ENCODE measurements at regions not wholly inside any gene's neighbourhood (a gene's known extent, or its start where the extent isn't known, plus 50 kb on each side); places are given as distances from the start of the nearest gene placed in this dataset.

- no peaks in the 10 kb centered on the region for H3K36me3 ChIP-seq (replicated peaks in 1 of 2)
- H3K27me3 ChIP-seq: no peaks in the 10 kb centered on the region
- H3K9me3 ChIP-seq (replicated peaks in 1 of 3): no peaks in the 10 kb centered on the region
- H3K4me1 ChIP-seq (replicated peaks in 1 of 2): no peaks in the 10 kb centered on the region
- intact Hi-C loops (cut with DNase I): no loop called here
- WGBS, 4 donors: 54 to 68% (median 62%) methylated on average over 11 to 24 of the region's 24 CpGs
- TF ChIP-seq POLR2A (IDR thresholded peaks at IDR 0.05): no peak
- TF ChIP-seq CTCF (IDR thresholded peaks at IDR 0.05): no peak
- peak in 3 of 7 donors; percentile 6 to 9 (median 7) for DNase-seq
- H3K4me3 ChIP-seq: no peak overlapping the region
- no peak overlapping the region for H3K27ac ChIP-seq
Measured at GRCh38 chr4:1505511-1506460, 99.5 kb upstream of the NKX1-1 start.

GRCh38 chr4:1504595-1505500 lies 98.6 kb upstream of the NKX1-1 start:
- H3K4me3 ChIP-seq: no peak overlapping the region
- no peaks in the 10 kb centered on the region for H3K9me3 ChIP-seq (replicated peaks in 1 of 3)
- intact Hi-C loops (cut with DNase I): no loop called here
- TF ChIP-seq CTCF (IDR thresholded peaks at IDR 0.05) (no peak), POLR2A (IDR thresholded peaks at IDR 0.05) (no peak)
- no peaks in the 10 kb centered on the region for H3K27me3 ChIP-seq
- WGBS, 4 donors: 78 to 86% (median 81%) methylated on average over 16 to 17 of the region's 17 CpGs
- peak in 3 of 7 donors; percentile 6 to 8 (median 6) for DNase-seq
- no peak overlapping the region for H3K27ac ChIP-seq
- no peaks in the 10 kb centered on the region for H3K36me3 ChIP-seq (replicated peaks in 1 of 2)
- H3K4me1 ChIP-seq (replicated peaks in 1 of 2): no peaks in the 10 kb centered on the region

GRCh38 chr4:1503583-1504471 lies 97.6 kb upstream of the NKX1-1 start:
- Histone ChIP-seq H3K4me1 (replicated peaks in 1 of 2) (no peaks in the 10 kb centered on the region), H3K4me3 (no peak overlapping the region), H3K36me3 (replicated peaks in 1 of 2) (no peaks in the 10 kb centered on the region), H3K9me3 (replicated peaks in 1 of 3) (no peaks in the 10 kb centered on the region), H3K27ac (no peak overlapping the region), H3K27me3 (no peaks in the 10 kb centered on the region)
- 86 to 95% (median 89%) methylated on average over 15 to 37 of the region's 37 CpGs for WGBS, 4 donors
- intact Hi-C loops (cut with DNase I): no loop called here
- DNase-seq: peak in 4 of 7 donors; percentile 5 to 10 (median 8)
- TF ChIP-seq CTCF (IDR thresholded peaks at IDR 0.05): no peak
- no peak for TF ChIP-seq POLR2A (IDR thresholded peaks at IDR 0.05)
